BLaER1 (cell line): ENCODE measurements at regions not wholly inside any gene's neighbourhood (a gene's known extent, or its start where the extent isn't known, plus 50 kb on each side); places are given as distances from the start of the nearest gene placed in this dataset.

Experiments used
- H3K27ac ChIP-seq: shearing (Covaris generic); formaldehyde crosslinking; 2 replicates; pipeline ENCODE4 v1.8.1; 2022
- H3K27me3 ChIP-seq: shearing (Covaris generic); formaldehyde crosslinking; 2 replicates; pipeline ENCODE4 v1.8.1; 2022
- H3K36me3 ChIP-seq: shearing (Covaris generic); formaldehyde crosslinking; 2 replicates; pipeline ENCODE4 v1.8.1; 2022
- H3K4me1 ChIP-seq: shearing (Covaris generic); formaldehyde crosslinking; 2 replicates; pipeline ENCODE4 v1.8.1; 2022
- H3K4me2 ChIP-seq: shearing (Covaris generic); formaldehyde crosslinking; 2 replicates; pipeline ENCODE4 v1.8.1; 2022
- H3K4me3 ChIP-seq: shearing (Covaris generic); formaldehyde crosslinking; 2 replicates; pipeline ENCODE4 v1.8.1; 2022
- H3K9ac ChIP-seq: shearing (Covaris generic); formaldehyde crosslinking; 2 replicates; pipeline ENCODE4 v1.8.1; 2022
- H3K9me3 ChIP-seq: shearing (Covaris generic); formaldehyde crosslinking; 2 replicates; pipeline ENCODE4 v1.8.1; 2022
- H4K20me1 ChIP-seq: shearing (Covaris generic); formaldehyde crosslinking; 2 replicates; pipeline ENCODE4 v1.8.1; 2022
- Cebpa-rat ChIP-seq: shearing (Covaris generic); IDR thresholded peaks from 2 replicates; pipeline ENCODE4 v1.8.1; 2022

DNA sequence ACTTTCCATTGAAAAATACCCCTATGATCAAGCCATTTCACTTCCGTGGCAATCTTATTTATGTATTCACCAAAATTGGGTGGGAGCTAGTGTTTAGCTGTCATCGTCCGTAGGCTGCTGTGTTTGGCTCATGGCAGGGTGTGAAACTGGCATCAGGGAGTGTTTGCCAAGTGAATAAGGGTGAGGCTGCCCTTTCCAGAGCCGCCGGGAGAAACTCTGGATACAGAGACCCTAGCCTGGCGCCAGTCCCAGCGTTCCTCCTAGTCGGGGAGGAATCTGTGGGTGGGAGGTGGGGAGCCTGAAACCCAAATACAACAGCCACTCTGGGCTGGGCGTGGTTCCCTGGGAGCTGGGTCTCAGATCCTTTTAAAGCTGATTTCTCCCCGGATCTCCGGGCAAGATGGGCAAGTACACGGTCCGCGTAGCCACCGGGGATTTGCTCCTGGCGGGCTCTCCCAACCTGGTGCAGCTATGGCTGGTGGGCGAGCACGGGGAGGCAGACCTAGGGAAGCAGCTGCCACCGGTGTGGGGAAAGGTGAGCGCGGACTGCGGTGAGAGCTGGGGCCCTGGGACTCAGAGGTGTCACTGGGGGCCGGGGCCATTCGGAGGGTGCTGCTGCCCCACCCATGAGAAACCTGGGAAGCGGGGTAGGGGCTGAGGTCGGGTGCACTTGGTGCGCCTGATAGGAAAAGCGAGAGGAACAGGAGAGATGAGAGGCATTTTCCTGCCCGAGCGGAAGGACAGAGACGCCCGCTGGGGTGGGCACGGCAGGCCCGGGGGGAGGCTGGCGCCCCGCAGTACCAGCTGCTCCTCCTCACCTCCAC lies 62.1 kb upstream of the TEKT1 start:
- Histone ChIP-seq H3K4me1 (no peaks in the 10 kb centered on the region), H3K27me3 (peaks cover 25% of the 10 kb centered on the region), H3K9ac (no peak overlapping the region), H3K9me3 (peaks cover 13% of the 10 kb centered on the region; the same call in 1 of the 2 replicates), H3K4me2 (no peak overlapping the region), H4K20me1 (no peaks in the 10 kb centered on the region), H3K4me3 (no peak overlapping the region), H3K36me3 (no peaks in the 10 kb centered on the region), H3K27ac (no peak overlapping the region)
- no peak for TF ChIP-seq Cebpa-rat

DNA sequence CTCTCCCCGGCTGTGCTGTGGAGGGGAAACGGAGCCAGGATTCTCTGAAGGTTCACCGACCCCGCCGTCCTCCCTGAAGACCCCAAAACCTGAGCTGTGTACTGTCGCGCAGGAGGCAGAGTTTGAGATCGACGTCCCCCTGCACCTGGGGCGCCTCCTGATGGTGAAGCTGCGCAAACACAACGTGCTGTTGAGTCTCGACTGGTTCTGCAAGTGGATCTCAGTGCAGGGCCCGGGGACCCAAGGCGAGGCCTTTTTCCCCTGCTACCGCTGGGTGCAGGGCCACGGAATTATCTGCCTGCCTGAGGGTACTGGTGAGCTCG lies 62.6 kb upstream of the TEKT1 start:
- no peak overlapping the region for H3K9ac ChIP-seq
- H3K4me1 ChIP-seq = no peaks in the 10 kb centered on the region
- TF ChIP-seq Cebpa-rat = no peak
- H3K9me3 ChIP-seq = peaks cover 13% of the 10 kb centered on the region; the same call in 1 of the 2 replicates
- peaks cover 25% of the 10 kb centered on the region for H3K27me3 ChIP-seq
- no peaks in the 10 kb centered on the region for H3K36me3 ChIP-seq
- no peak overlapping the region for H3K4me2 ChIP-seq
- no peak overlapping the region for H3K27ac ChIP-seq
- H3K4me3 ChIP-seq = no peak overlapping the region
- no peaks in the 10 kb centered on the region for H4K20me1 ChIP-seq

DNA sequence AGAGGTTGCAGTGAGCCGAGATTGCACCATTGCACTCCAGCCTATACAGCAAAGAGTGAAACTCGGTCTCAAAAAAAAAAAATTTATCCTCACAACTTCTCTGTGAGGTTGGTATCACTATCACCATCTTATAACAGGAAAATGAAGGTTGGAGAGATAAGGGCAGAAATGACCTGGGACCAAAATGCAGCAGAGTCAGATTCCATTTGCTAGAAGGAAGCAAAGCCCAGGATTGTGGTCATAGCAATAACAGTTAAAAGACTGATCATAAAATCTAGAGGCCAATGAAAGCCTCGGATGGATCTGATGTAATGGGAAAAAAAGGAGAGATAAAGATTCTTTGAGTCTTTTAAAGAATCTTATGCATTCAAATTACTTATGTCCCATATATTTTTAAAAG lies 69.6 kb upstream of the TEKT1 start:
- Histone ChIP-seq H4K20me1 (no peaks in the 10 kb centered on the region), H3K27ac (no peak overlapping the region), H3K27me3 (no peaks in the 10 kb centered on the region), H3K4me1 (peaks cover 9% of the 10 kb centered on the region), H3K9ac (no peak overlapping the region), H3K4me3 (no peak overlapping the region), H3K36me3 (no peaks in the 10 kb centered on the region), H3K4me2 (no peak overlapping the region), H3K9me3 (no peaks in the 10 kb centered on the region)
- no peak for TF ChIP-seq Cebpa-rat

DNA sequence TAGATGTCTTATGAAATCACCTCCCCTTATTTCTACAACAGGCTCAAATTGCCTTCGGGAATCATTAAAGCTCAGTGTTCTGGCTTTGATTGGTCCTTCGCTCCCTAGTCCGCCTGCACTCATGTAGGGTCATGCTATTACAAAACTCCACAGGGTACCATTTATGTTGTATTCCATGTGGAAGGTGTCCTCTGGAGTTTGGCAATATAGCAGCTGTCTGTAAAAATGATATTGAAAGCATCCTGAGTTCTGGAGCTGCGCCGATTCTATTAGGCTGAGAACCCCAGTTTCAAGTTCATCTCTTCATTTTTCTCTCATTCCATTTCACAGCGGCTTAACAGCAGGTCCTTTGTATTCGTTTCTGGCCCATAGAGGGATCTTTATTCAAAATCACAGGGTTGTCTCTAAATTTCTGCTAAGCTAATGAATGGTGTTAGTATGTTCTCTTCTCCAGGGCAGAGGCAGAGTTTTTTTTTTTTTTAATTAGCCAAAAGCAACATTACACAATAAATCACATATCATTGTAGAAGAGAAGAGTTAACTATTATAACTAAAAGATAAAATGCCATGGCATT lies 71.9 kb upstream of the TEKT1 start:
- H4K20me1 ChIP-seq = no peaks in the 10 kb centered on the region
- H3K4me1 ChIP-seq = peaks cover 9% of the 10 kb centered on the region
- no peak for TF ChIP-seq Cebpa-rat
- H3K9me3 ChIP-seq = no peaks in the 10 kb centered on the region
- no peak overlapping the region for H3K27ac ChIP-seq
- no peak overlapping the region for H3K4me2 ChIP-seq
- H3K9ac ChIP-seq = no peak overlapping the region
- H3K36me3 ChIP-seq = no peaks in the 10 kb centered on the region
- H3K4me3 ChIP-seq = no peak overlapping the region
- H3K27me3 ChIP-seq = no peaks in the 10 kb centered on the region

DNA sequence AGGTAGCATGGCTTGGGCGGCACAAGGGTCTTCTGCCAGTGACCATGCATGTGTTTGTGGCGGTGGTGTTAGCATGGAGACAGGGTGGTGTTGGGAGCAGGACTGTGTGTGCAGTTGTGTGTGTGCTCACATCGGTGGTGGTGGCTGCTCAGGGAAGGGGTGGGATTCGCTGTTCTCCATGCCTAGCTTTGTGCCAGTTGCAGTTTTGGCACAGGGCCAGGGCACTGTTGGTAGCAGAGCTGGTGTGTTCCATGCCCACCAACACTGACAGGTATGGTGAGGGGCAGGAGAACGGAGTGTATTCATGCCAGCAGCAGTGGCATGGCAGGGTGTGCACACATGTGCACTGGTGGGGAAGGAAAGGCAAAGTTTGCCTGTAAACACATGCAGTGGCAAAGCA lies 77.3 kb upstream of the TEKT1 start:
- H3K9me3 ChIP-seq = no peaks in the 10 kb centered on the region
- no peaks in the 10 kb centered on the region for H3K27me3 ChIP-seq
- H3K4me2 ChIP-seq = no peak overlapping the region
- H3K4me3 ChIP-seq = no peak overlapping the region
- no peak overlapping the region for H3K27ac ChIP-seq
- no peak overlapping the region for H3K9ac ChIP-seq
- H3K36me3 ChIP-seq = no peaks in the 10 kb centered on the region
- H3K4me1 ChIP-seq = peaks cover 22% of the 10 kb centered on the region
- no peaks in the 10 kb centered on the region for H4K20me1 ChIP-seq
- no peak for TF ChIP-seq Cebpa-rat

DNA sequence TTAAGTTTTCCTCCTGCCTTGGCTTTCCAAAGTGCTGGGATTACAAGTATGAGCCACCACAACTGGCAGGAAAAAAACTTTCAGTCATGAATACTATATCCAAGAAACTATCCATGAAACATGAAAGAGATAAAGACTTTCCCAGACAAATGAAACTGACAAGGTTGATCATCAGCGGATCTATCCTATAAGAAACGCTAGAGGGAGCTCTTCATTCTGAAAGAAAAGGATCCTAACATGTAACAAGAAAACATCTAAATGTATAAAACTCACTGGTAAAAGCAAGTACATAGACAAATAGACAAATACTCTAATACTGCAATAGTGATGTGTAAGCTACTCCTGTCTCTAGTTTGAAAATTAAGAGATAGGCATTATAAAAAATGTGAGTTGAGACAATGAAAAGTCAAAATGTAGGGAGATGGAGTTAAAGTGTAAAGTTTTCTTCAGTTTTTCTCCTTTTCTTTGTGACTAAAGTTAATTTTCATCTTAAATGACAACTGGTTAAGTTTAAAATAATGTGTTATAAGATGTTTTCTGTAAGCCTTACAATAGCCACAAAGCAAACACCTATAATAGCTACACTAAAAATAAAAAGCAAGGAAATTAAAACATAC lies 79.6 kb upstream of the TEKT1 start:
- Histone ChIP-seq H3K4me2 (no peak overlapping the region), H3K27me3 (no peaks in the 10 kb centered on the region), H3K27ac (no peak overlapping the region), H3K36me3 (no peaks in the 10 kb centered on the region), H3K9me3 (no peaks in the 10 kb centered on the region), H3K4me1 (peaks cover 28% of the 10 kb centered on the region), H3K9ac (no peak overlapping the region), H3K4me3 (no peak overlapping the region), H4K20me1 (no peaks in the 10 kb centered on the region; the same call in 1 of the 2 replicates)
- no peak for TF ChIP-seq Cebpa-rat

DNA sequence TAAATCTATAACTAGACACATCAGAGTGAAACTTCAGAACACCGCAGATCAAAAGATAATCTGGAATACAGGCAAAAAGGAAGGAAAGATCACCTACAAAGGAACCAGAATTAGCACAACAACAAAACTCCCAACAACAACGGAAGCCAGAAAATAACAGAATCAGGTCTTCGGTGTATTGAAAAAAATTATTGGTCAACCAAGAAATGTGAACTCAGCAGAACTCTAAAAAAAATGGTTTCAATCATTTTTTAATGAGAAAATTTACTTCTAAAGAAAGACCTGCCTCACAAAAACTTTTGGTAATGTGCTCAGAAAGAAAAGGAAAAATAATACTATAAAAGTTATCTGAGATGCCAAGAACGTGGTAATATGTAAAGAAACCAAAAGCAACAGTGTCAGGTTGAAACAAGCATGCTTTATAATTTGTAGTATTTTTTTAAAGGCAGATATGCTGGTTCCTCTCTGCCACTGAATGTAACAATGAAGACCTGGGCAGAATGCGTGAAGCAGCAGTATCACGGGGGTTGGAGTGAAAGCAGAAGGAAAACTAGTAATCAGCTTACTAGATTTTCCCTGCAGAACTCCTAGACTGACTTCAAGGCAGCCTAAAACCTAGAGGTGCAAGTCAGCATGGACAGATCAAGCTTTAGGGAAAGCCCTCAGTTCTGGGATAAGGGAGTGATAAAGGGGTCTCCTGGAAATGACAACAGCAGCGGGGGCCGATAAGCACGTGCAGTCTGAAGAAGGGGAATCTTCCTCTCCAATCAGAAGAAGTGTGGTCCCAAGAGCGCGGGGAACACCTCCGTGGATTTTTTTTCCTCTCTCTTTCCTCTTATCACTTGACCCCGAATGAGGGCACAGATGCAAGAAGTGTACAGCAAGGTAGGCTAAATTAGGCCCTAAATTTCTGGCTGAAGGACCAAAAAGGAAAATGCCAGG lies 80.9 kb upstream of the TEKT1 start:
- H3K4me2 ChIP-seq = peak overlapping the region; percentile 96

DNA sequence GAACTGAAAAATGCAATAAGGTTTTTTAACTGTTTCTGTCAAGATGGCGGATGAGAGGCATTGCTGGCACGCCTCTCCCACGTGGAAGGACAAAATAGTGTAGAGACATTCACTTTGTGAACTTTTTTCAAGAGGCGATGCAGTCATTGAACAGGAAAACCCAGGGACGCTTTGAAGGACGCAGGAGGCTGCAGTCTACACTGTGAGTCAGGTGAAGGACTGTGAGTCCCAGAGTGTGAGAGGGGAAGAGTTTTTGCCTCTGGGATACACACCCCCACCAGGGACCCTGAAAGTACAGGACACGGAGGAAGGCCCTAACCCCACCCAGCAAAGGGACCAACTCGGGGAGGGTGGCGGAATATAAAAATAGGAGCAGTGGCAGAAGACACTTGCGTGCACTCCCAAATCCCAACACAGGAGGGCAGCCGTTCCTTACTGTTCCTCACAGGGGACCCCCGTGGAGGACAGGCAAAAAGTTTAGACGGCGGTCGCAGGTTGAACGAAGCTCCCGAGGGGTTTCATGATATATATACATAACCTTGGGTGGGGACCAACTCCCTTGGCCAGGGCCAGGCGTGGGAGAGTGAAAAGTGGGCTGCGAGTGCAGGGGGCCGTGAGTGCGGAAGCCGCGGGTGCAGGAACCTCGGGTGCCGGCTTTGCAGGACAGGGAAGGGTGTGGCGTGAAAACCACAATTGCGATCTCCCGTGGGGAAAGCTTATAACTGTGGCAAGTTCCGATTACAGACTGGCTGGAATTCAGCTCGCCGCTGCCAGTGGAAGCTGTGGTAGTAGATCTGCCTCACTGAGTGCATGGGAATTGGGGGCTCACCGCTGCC lies 82.0 kb upstream of the ALOX12 start:
- peak overlapping the region; percentile 96 for H3K4me2 ChIP-seq
- peak overlapping the region; percentile 54; the same call in 1 of the 2 replicates for H3K9ac ChIP-seq

More for the DNA sequence above, 80.9 kb upstream of the TEKT1 start:
- Histone ChIP-seq H3K9ac (no peak overlapping the region), H3K27ac (no peak overlapping the region), H4K20me1 (no peaks in the 10 kb centered on the region; the same call in 1 of the 2 replicates), H3K4me3 (no peak overlapping the region), H3K36me3 (no peaks in the 10 kb centered on the region), H3K27me3 (no peaks in the 10 kb centered on the region), H3K9me3 (no peaks in the 10 kb centered on the region), H3K4me1 (peaks cover 28% of the 10 kb centered on the region)
- no peak for TF ChIP-seq Cebpa-rat

DNA sequence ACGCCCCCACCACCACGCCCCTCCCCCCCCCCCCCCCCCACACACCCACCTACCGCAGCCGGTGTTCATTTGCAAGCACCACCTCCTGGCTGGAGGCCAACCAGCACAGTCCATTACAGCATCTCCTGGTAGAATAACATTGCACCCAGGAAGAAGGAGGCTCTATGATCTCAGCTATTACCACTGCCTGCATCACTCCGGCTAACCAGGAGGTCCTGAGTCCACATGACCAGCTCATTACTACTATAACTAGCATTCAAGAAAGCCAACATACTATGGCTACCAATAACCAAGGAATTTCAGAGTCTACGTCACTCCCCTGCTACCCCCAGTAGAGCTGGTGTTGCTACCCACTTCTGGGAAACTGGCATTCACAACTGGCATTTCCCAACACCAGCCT lies 81.1 kb upstream of the ALOX12 start:
- H3K4me3 ChIP-seq = no peak overlapping the region
- no peaks in the 10 kb centered on the region for H3K27me3 ChIP-seq
- H3K4me2 ChIP-seq = peak overlapping the region; percentile 96; the same call in 1 of the 2 replicates
- H3K27ac ChIP-seq = no peak overlapping the region
- H3K9ac ChIP-seq = no peak overlapping the region
- H3K9me3 ChIP-seq = no peaks in the 10 kb centered on the region
- TF ChIP-seq Cebpa-rat = no peak
- peaks cover 28% of the 10 kb centered on the region for H3K4me1 ChIP-seq
- no peaks in the 10 kb centered on the region for H3K36me3 ChIP-seq
- no peaks in the 10 kb centered on the region; the same call in 1 of the 2 replicates for H4K20me1 ChIP-seq

More for the DNA sequence above, 82.0 kb upstream of the ALOX12 start:
- Histone ChIP-seq H3K36me3 (no peaks in the 10 kb centered on the region), H4K20me1 (no peaks in the 10 kb centered on the region; the same call in 1 of the 2 replicates), H3K27me3 (no peaks in the 10 kb centered on the region), H3K9me3 (no peaks in the 10 kb centered on the region), H3K4me1 (peaks cover 28% of the 10 kb centered on the region), H3K4me3 (peak overlapping the region; percentile 62), H3K27ac (no peak overlapping the region)
- no peak for TF ChIP-seq Cebpa-rat
